KMS-11 (cell line): ENCODE measurements at regions not wholly inside any gene's neighbourhood (a gene's known extent, or its start where the extent isn't known, plus 50 kb on each side); places are given as distances from the start of the nearest gene placed in this dataset.

Experiments used
- H2AFZ ChIP-seq: fragments of 200-600 bp; sonication (generic); 2 replicates; pipeline ENCODE4 v1.6.1; 2016; ENCODE audit warnings: antibody characterized with exemption, mixed run types, low read depth
- H3K27ac ChIP-seq: fragments of 200-600 bp; sonication (generic); 2 replicates; pipeline ENCODE4 v1.6.1; 2016; ENCODE audit warnings: mild to moderate bottlenecking, mixed run types
- H3K27me3 ChIP-seq: fragments of 200-600 bp; sonication (generic); 2 replicates; pipeline ENCODE4 v1.6.1; 2017; ENCODE audit warnings: mild to moderate bottlenecking, low read depth, mixed run types, moderate library complexity; ENCODE audit not compliant: insufficient read depth
- H3K36me3 ChIP-seq: fragments of 200-600 bp; sonication (generic); 2 replicates; pipeline ENCODE4 v1.6.1; 2017; ENCODE audit warnings: mild to moderate bottlenecking, mixed run types; ENCODE audit not compliant: insufficient read depth
- H3K4me1 ChIP-seq: fragments of 200-600 bp; sonication (generic); 2 replicates; pipeline ENCODE4 v1.6.1; 2016; ENCODE audit warnings: mild to moderate bottlenecking, low read depth, mixed run types; ENCODE audit not compliant: poor library complexity, severe bottlenecking
- H3K4me2 ChIP-seq: fragments of 200-600 bp; sonication (generic); 2 replicates; pipeline ENCODE4 v1.7.0; 2016; ENCODE audit warnings: mild to moderate bottlenecking, mixed run types
- H3K4me3 ChIP-seq: fragments of 200-600 bp; sonication (generic); IDR thresholded peaks from 2 replicates; pipeline ENCODE4 v1.6.1; 2017; ENCODE audit warnings: low read depth, low read length, mixed read lengths; ENCODE audit not compliant: insufficient read depth
- H3K79me2 ChIP-seq: fragments of 200-600 bp; sonication (generic); 2 replicates; pipeline ENCODE4 v1.6.1; 2016; ENCODE audit warnings: low read depth, mixed run types; ENCODE audit not compliant: insufficient read depth
- H3K9ac ChIP-seq: fragments of 200-600 bp; sonication (generic); 2 replicates; pipeline ENCODE4 v1.6.1; 2016; ENCODE audit warnings: mild to moderate bottlenecking, mixed run types
- H4K20me1 ChIP-seq: fragments of 200-600 bp; sonication (generic); 2 replicates; pipeline ENCODE4 v1.6.1; 2016; ENCODE audit warnings: mild to moderate bottlenecking, mixed run types; ENCODE audit not compliant: insufficient read depth
- CTCF ChIP-seq: fragments of 200-600 bp; sonication (generic); conservative IDR thresholded peaks from 2 replicates; pipeline ENCODE4 v1.6.1; 2017; ENCODE audit warnings: low read depth, mild to moderate bottlenecking, antibody characterized with exemption, low read length, moderate library complexity, mixed read lengths

- no peak overlapping the region for H3K27ac ChIP-seq
- no peak overlapping the region for H3K4me3 ChIP-seq
- peaks cover 28% of the 10 kb centered on the region for H3K4me1 ChIP-seq
- no peaks in the 10 kb centered on the region for H3K79me2 ChIP-seq
- H3K27me3 ChIP-seq = no peaks in the 10 kb centered on the region
- no peaks in the 10 kb centered on the region for H3K36me3 ChIP-seq
- H4K20me1 ChIP-seq = no peaks in the 10 kb centered on the region
- TF ChIP-seq CTCF = no peak
- no peak overlapping the region for H3K9ac ChIP-seq
- no peak overlapping the region for H3K4me2 ChIP-seq
- H2AFZ ChIP-seq = 0 out of 2 replicates have a peak overlapping the region, but pooled peaks have one; percentile 7
Observed at GRCh38 chr1:109823543-109824348, 60.0 kb upstream of the EPS8L3 start.

- no peak for TF ChIP-seq CTCF
Observed at GRCh38 chr1:109822749-109823542, 59.2 kb upstream of the EPS8L3 start.

GRCh38 chr1:109821831-109822745 lies 58.4 kb upstream of the EPS8L3 start:
- Histone ChIP-seq H3K36me3 (no peaks in the 10 kb centered on the region), H3K4me2 (no peak overlapping the region), H3K27me3 (no peaks in the 10 kb centered on the region), H3K79me2 (no peaks in the 10 kb centered on the region), H3K9ac (no peak overlapping the region), H2AFZ (no peak overlapping the region), H3K27ac (no peak overlapping the region), H3K4me1 (peaks cover 45% of the 10 kb centered on the region), H3K4me3 (no peak overlapping the region), H4K20me1 (no peaks in the 10 kb centered on the region)
- TF ChIP-seq CTCF = no peak

More at GRCh38 chr1:109822749-109823542, 59.2 kb upstream of the EPS8L3 start:
- H3K27ac ChIP-seq = no peak overlapping the region
- no peaks in the 10 kb centered on the region for H3K79me2 ChIP-seq
- no peaks in the 10 kb centered on the region for H3K36me3 ChIP-seq
- no peak overlapping the region for H3K4me3 ChIP-seq
- no peaks in the 10 kb centered on the region for H4K20me1 ChIP-seq
- H2AFZ ChIP-seq = no peak overlapping the region
- peaks cover 36% of the 10 kb centered on the region for H3K4me1 ChIP-seq
- no peak overlapping the region for H3K9ac ChIP-seq
- H3K27me3 ChIP-seq = no peaks in the 10 kb centered on the region
- H3K4me2 ChIP-seq = no peak overlapping the region

- no peak overlapping the region for H3K4me3 ChIP-seq
- no peaks in the 10 kb centered on the region for H4K20me1 ChIP-seq
- no peak overlapping the region for H2AFZ ChIP-seq
- no peak overlapping the region for H3K9ac ChIP-seq
- H3K36me3 ChIP-seq = no peaks in the 10 kb centered on the region
- no peaks in the 10 kb centered on the region for H3K27me3 ChIP-seq
- no peak overlapping the region for H3K27ac ChIP-seq
- peaks cover 53% of the 10 kb centered on the region for H3K4me1 ChIP-seq
- no peak overlapping the region for H3K4me2 ChIP-seq
- no peaks in the 10 kb centered on the region for H3K79me2 ChIP-seq
- no peak for TF ChIP-seq CTCF
Observed at GRCh38 chr1:109821221-109821669, 57.5 kb upstream of the EPS8L3 start.
